ENCODE measurements at regions not wholly inside any gene's neighbourhood (a gene's known extent, or its start where the extent isn't known, plus 50 kb on each side); places are given as distances from the start of the nearest gene placed in this dataset.

GRCh38 chr3:104411757-104412156, 955.0 kb upstream of the ALCAM start:
- DNase-seq (no peak), ATAC-seq (no peak)
- Histone ChIP-seq H3K27ac (no peak overlapping the region), H3K36me3 (no peaks in the 10 kb centered on the region), H3K4me3 (no peak overlapping the region), H3K9me3 (no peaks in the 10 kb centered on the region), H3K27me3 (no peaks in the 10 kb centered on the region), H3K4me1 (no peaks in the 10 kb centered on the region)
- no peak for TF ChIP-seq CTCF (IDR thresholded peaks at IDR 0.05)
- intact Hi-C loops (cut with DNase I) = no loop called here

- no peak for DNase-seq
- H3K27ac ChIP-seq = no peak overlapping the region
- TF ChIP-seq CTCF (IDR thresholded peaks at IDR 0.05) = no peak
- H3K36me3 ChIP-seq = no peaks in the 10 kb centered on the region
- H3K27me3 ChIP-seq = no peaks in the 10 kb centered on the region
- no peak for ATAC-seq
- H3K4me1 ChIP-seq = no peaks in the 10 kb centered on the region
- no peaks in the 10 kb centered on the region for H3K9me3 ChIP-seq
- intact Hi-C loops (cut with DNase I) = no loop called here
- H3K4me3 ChIP-seq = no peak overlapping the region
Measured at GRCh38 chr3:104412608-104413580, 953.8 kb upstream of the ALCAM start.

GRCh38 chr3:104428337-104428925, 938.3 kb upstream of the ALCAM start:
- no peak overlapping the region for H3K27ac ChIP-seq
- DNase-seq (no peak), ATAC-seq (no peak)
- no peaks in the 10 kb centered on the region for H3K4me1 ChIP-seq
- H3K36me3 ChIP-seq = no peaks in the 10 kb centered on the region
- no peak for TF ChIP-seq CTCF (IDR thresholded peaks at IDR 0.05)
- no peak overlapping the region for H3K4me3 ChIP-seq
- intact Hi-C loops (cut with DNase I) = no loop called here
- H3K9me3 ChIP-seq = no peaks in the 10 kb centered on the region
- H3K27me3 ChIP-seq = no peaks in the 10 kb centered on the region

GRCh38 chr3:104429727-104430126, 937.0 kb upstream of the ALCAM start:
- Histone ChIP-seq H3K36me3 (no peaks in the 10 kb centered on the region), H3K27ac (no peak overlapping the region), H3K27me3 (no peaks in the 10 kb centered on the region), H3K4me1 (no peaks in the 10 kb centered on the region), H3K9me3 (no peaks in the 10 kb centered on the region), H3K4me3 (no peak overlapping the region)
- intact Hi-C loops (cut with DNase I) = no loop called here
- DNase-seq (no peak), ATAC-seq (no peak)
- TF ChIP-seq CTCF (IDR thresholded peaks at IDR 0.05) = no peak

GRCh38 chr3:104436506-104436905, 930.2 kb upstream of the ALCAM start:
- intact Hi-C loops (cut with DNase I) = no loop called here
- H3K27ac ChIP-seq = no peak overlapping the region
- no peaks in the 10 kb centered on the region for H3K9me3 ChIP-seq
- no peaks in the 10 kb centered on the region for H3K27me3 ChIP-seq
- DNase-seq (no peak), ATAC-seq (no peak)
- H3K36me3 ChIP-seq = no peaks in the 10 kb centered on the region
- no peaks in the 10 kb centered on the region for H3K4me1 ChIP-seq
- no peak for TF ChIP-seq CTCF (IDR thresholded peaks at IDR 0.05)
- H3K4me3 ChIP-seq = no peak overlapping the region

Measured in upper lobe of right lung (tissue), 1 donor.